HEK293 (cell line): ENCODE measurements at regions not wholly inside any gene's neighbourhood (a gene's known extent, or its start where the extent isn't known, plus 50 kb on each side); places are given as distances from the start of the nearest gene placed in this dataset.

Source experiments
- MEIS1 ChIP-seq: sonication (generic); formaldehyde crosslinking; IDR thresholded peaks from 2 replicates; pipeline ENCODE4 v1.8.1; 2022; ENCODE audit warnings: missing genetic modification reagents, mild to moderate bottlenecking, borderline replicate concordance
- SETDB1 ChIP-seq: IDR thresholded peaks from one replicate; pipeline ENCODE4 v1.6.1; 2017; ENCODE audit warnings: mild to moderate bottlenecking, low read length, moderate library complexity, mixed read lengths; ENCODE audit not compliant: insufficient read length
- YY1 ChIP-seq: fragments of 450-650 bp; formaldehyde crosslinking; IDR thresholded peaks from 2 replicates; pipeline ENCODE4 v1.5.1; 2018; ENCODE audit warnings: missing biosample characterization, missing genetic modification characterization
- ZEB2 ChIP-seq: fragments of 450-650 bp; formaldehyde crosslinking; IDR thresholded peaks from 2 replicates; pipeline ENCODE4 v1.5.1; 2016; ENCODE audit warnings: missing biosample characterization, missing genetic modification characterization
- ZNF146 ChIP-seq: fragments of 450-650 bp; formaldehyde crosslinking; IDR thresholded peaks from 2 replicates; pipeline ENCODE4 v1.5.1; 2016; ENCODE audit warnings: missing biosample characterization, missing genetic modification characterization
- ZNF174 ChIP-seq: fragments of 450-650 bp; formaldehyde crosslinking; IDR thresholded peaks from 2 replicates; pipeline ENCODE4 v1.5.0; 2017; ENCODE audit warnings: missing biosample characterization, mild to moderate bottlenecking, missing genetic modification characterization
- ZNF211 ChIP-seq: fragments of 450-650 bp; formaldehyde crosslinking; IDR thresholded peaks from 2 replicates; pipeline ENCODE4 v1.5.1; 2016; ENCODE audit warnings: low read depth, missing biosample characterization, missing genetic modification characterization
- ZNF549 ChIP-seq: fragments of 450-650 bp; IDR thresholded peaks from 2 replicates; pipeline ENCODE4 v1.5.1; 2018; ENCODE audit warnings: missing biosample characterization, missing genetic modification characterization, mild to moderate bottlenecking, inconsistent platforms, moderate library complexity
- ZNF837 ChIP-seq: fragments of 450-650 bp; formaldehyde crosslinking; IDR thresholded peaks from 2 replicates; pipeline ENCODE4 v1.5.1; 2016; ENCODE audit warnings: missing biosample characterization, missing genetic modification characterization
- TF ChIP-seq, protein P1 (sequence below): fragments of 450-650 bp; formaldehyde crosslinking; IDR thresholded peaks from 2 replicates; pipeline ENCODE4 v1.5.1; 2016; ENCODE audit warnings: missing biosample characterization, missing genetic modification characterization
- TF ChIP-seq, protein P2 (sequence below): fragments of 450-650 bp; formaldehyde crosslinking; IDR thresholded peaks from 2 replicates; pipeline ENCODE4 v1.5.0; 2017; ENCODE audit warnings: missing biosample characterization, missing genetic modification characterization, borderline replicate concordance

DNA sequence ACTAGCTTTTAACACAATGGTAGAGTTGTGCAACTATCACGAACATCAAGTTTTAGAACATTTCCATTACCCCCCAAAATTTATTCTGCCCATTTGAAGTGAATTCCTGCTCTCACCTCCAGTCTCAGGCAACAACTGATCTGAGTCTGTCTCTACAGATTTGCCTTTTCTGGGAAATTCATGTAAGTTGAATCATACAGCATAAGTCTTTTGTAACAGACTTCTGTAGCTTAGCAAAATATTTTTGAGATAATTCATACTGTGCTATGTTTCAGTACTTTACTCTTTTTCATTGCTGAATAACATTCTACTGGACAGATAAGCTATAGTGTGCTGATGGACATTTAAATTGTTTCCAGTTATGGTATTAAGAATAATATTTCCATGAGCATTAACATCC, 447.3 kb upstream of the GJE1 start:
- TF ChIP-seq ZEB2 (tag by site-specific recombination), result no peak
- TF ChIP-seq, protein P1, sequence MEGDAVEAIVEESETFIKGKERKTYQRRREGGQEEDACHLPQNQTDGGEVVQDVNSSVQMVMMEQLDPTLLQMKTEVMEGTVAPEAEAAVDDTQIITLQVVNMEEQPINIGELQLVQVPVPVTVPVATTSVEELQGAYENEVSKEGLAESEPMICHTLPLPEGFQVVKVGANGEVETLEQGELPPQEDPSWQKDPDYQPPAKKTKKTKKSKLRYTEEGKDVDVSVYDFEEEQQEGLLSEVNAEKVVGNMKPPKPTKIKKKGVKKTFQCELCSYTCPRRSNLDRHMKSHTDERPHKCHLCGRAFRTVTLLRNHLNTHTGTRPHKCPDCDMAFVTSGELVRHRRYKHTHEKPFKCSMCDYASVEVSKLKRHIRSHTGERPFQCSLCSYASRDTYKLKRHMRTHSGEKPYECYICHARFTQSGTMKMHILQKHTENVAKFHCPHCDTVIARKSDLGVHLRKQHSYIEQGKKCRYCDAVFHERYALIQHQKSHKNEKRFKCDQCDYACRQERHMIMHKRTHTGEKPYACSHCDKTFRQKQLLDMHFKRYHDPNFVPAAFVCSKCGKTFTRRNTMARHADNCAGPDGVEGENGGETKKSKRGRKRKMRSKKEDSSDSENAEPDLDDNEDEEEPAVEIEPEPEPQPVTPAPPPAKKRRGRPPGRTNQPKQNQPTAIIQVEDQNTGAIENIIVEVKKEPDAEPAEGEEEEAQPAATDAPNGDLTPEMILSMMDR (tag by site-specific recombination), result no peak
- no peak for TF ChIP-seq ZNF837
- TF ChIP-seq, protein P2, sequence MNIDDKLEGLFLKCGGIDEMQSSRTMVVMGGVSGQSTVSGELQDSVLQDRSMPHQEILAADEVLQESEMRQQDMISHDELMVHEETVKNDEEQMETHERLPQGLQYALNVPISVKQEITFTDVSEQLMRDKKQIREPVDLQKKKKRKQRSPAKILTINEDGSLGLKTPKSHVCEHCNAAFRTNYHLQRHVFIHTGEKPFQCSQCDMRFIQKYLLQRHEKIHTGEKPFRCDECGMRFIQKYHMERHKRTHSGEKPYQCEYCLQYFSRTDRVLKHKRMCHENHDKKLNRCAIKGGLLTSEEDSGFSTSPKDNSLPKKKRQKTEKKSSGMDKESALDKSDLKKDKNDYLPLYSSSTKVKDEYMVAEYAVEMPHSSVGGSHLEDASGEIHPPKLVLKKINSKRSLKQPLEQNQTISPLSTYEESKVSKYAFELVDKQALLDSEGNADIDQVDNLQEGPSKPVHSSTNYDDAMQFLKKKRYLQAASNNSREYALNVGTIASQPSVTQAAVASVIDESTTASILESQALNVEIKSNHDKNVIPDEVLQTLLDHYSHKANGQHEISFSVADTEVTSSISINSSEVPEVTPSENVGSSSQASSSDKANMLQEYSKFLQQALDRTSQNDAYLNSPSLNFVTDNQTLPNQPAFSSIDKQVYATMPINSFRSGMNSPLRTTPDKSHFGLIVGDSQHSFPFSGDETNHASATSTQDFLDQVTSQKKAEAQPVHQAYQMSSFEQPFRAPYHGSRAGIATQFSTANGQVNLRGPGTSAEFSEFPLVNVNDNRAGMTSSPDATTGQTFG (tag by site-specific recombination), result no peak
- no peak for TF ChIP-seq SETDB1
- TF ChIP-seq ZNF146 (tag by site-specific recombination), result no peak
- TF ChIP-seq YY1 (tag by site-specific recombination), result no peak
- TF ChIP-seq ZNF174 (tag by site-specific recombination), result no peak
- no peak for TF ChIP-seq MEIS1 (CRISPR knock-in tag)
- no peak for TF ChIP-seq ZNF211 (tag by site-specific recombination)
- no peak for TF ChIP-seq ZNF549 (tag by site-specific recombination)
